ENCODE measurements at regions not wholly inside any gene's neighbourhood (a gene's known extent, or its start where the extent isn't known, plus 50 kb on each side); places are given as distances from the start of the nearest gene placed in this dataset.

GRCh38 chr5:58358501-58359178 lies 101.2 kb downstream of the PLK2 start:
- no peak for TF ChIP-seq CTCF (conservative IDR thresholded peaks at IDR 0.05; ENCODE audit: low read depth, low read length)
- no peak for TF ChIP-seq EZH2 (IDR thresholded peaks at IDR 0.05; ENCODE audit: borderline replicate concordance, low read depth, low read length, poor library complexity, severe bottlenecking)
